C4-2B (cell line): ENCODE measurements at regions not wholly inside any gene's neighbourhood (a gene's known extent, or its start where the extent isn't known, plus 50 kb on each side); places are given as distances from the start of the nearest gene placed in this dataset.

Source experiments
- H3K27ac ChIP-seq: fragments of 450-650 bp; 2 replicates; pipeline ENCODE4 v1.5.1; 2017
- CTCF ChIP-seq: fragments of 450-650 bp; conservative IDR thresholded peaks from 2 replicates; pipeline ENCODE4 v1.5.1; 2017; ENCODE audit warnings: mild to moderate bottlenecking
- ZFX ChIP-seq: fragments of 450-650 bp; IDR thresholded peaks from 2 replicates; pipeline ENCODE4 v1.6.1; 2017

DNA sequence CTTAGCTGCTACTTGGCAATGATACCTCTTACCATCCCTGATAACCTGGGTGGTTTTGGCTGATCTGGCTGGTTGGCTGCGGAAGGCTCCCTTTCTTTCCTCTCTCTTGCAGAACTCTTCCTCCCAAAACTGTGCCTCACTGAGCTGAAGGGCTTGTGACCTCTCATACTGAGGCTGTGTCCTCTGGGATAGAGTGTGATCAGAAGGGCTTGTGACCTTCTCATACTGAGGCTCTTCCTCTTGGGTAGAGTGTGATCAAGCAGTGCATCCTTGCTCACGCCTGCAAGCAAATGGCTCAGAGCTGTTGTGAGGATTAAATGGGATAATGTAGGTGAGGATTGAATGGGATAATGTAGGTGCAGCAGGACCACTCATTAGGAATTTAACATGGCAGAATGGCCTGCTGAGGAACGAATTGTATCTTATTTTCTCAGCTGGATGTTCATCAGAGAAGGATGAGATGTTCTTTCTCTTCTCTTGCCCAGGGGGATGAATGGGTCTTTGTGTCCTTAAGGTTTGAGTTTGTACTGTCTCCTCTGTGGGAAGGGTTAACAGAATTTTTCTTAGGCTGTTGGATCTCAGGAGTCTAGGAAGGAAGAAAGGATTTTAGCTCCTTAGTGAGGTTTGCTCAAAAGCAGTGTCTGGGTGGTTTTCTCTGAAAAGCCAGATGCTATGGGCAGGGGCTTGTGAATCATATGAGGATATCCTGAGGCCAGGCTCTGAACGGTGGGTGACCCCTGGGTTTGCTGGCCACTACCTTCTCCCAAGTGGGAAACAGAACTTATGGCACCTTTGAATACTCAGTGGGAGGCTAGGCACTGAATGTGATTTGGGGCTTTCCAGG lies 130.0 kb upstream of the HS3ST2 start:
- no peak overlapping the region for H3K27ac ChIP-seq
- no peak for TF ChIP-seq ZFX
- TF ChIP-seq CTCF = no peak

GRCh38 chr16:22684574-22685458 lies 129.1 kb upstream of the HS3ST2 start:
- no peak for TF ChIP-seq CTCF
- TF ChIP-seq ZFX = no peak
- H3K27ac ChIP-seq = peak overlapping the region; percentile 18; the same call in 1 of the 2 replicates

GRCh38 chr16:22685459-22685830 lies 128.5 kb upstream of the HS3ST2 start:
- TF ChIP-seq CTCF (no peak), ZFX (no peak)
- H3K27ac ChIP-seq = peak overlapping the region; percentile 18; the same call in 1 of the 2 replicates

GRCh38 chr16:22687031-22687530 lies 126.9 kb upstream of the HS3ST2 start:
- TF ChIP-seq CTCF = no peak
- TF ChIP-seq ZFX = no peak
- H3K27ac ChIP-seq = no peak overlapping the region

DNA sequence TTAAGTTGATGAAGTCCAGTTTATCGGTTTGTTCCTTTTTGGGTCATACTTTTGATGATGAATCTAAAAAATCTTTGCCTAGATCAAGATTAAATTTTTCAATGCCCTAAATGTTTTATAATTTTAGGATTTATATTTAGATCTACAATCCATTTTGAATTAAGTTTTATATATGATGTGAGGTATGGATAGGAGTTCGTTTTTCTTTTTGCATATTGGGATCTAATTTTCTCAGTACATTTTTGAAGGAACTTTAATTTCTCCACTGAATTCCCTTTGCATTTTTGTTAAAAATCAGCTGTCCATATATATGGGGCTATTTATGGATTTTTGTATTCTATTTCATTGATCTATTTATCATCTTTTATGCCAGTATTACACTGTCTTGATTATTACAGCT lies 125.5 kb upstream of the HS3ST2 start:
- no peak overlapping the region for H3K27ac ChIP-seq
- TF ChIP-seq CTCF = no peak
- TF ChIP-seq ZFX = no peak

- TF ChIP-seq CTCF (no peak), ZFX (no peak)
- H3K27ac ChIP-seq = no peak overlapping the region
Measured at GRCh38 chr16:22688930-22689329, 125.0 kb upstream of the HS3ST2 start.

DNA sequence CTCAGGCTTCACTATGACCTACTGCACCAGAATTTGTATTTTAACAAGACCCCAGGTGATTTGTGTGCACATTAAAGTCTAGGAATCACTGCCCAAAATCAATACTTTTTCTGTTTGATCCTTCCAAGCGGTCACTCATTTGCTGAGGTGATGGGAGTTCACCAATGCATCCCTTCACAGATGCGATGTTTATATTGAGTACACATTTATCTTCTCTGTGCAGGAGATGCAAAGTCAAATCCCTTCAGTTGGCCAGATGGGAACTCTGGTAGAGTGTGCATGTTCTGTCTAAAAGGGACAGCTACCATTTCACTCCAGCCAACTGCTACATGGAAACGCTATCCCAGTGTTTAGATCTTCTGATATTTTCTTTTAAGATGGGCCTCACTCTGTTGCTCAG lies 122.6 kb upstream of the HS3ST2 start:
- no peak overlapping the region for H3K27ac ChIP-seq
- TF ChIP-seq ZFX (no peak), CTCF (no peak)
